ENCODE measurements at regions not wholly inside any gene's neighbourhood (a gene's known extent, or its start where the extent isn't known, plus 50 kb on each side); places are given as distances from the start of the nearest gene placed in this dataset.

DNA sequence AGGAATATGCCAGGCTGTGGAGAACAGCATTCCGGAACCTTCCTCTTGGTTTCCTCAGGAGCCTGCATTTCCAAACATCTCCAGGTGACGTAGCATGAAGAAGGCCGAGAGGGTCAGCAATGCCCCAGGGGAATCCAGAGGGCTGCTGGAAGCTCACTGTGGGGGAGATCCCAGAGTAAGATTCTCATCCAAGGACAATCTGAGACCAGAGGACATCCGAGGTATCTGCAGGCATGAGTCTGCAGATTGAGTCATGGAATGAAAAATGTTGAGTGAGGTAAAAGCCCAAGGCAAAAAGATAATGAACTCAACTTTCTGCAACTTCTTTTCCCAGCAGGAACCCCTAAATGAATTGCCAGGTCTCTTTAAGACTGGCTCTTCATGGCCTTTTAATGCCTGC lies 73.5 kb downstream of the KIF4B start:
- no peaks in the 10 kb centered on the region for H3K9me3 ChIP-seq (ENCODE audit: insufficient read depth, low read depth)
- ChIA-PET CTCF (no interaction called here), POLR2A (ENCODE audit: unreplicated experiment) (no interaction called here)
- no peaks in the 10 kb centered on the region for H4K20me1 ChIP-seq (ENCODE audit: insufficient read depth)
- H2AFZ ChIP-seq: no peak overlapping the region
- no peaks in the 10 kb centered on the region for H3F3A ChIP-seq (ENCODE audit: insufficient read depth, low read depth)
- no peak for TF ChIP-seq EZH2 (IDR thresholded peaks at IDR 0.05; ENCODE audit: low read depth)
- TF ChIP-seq, protein P1, sequence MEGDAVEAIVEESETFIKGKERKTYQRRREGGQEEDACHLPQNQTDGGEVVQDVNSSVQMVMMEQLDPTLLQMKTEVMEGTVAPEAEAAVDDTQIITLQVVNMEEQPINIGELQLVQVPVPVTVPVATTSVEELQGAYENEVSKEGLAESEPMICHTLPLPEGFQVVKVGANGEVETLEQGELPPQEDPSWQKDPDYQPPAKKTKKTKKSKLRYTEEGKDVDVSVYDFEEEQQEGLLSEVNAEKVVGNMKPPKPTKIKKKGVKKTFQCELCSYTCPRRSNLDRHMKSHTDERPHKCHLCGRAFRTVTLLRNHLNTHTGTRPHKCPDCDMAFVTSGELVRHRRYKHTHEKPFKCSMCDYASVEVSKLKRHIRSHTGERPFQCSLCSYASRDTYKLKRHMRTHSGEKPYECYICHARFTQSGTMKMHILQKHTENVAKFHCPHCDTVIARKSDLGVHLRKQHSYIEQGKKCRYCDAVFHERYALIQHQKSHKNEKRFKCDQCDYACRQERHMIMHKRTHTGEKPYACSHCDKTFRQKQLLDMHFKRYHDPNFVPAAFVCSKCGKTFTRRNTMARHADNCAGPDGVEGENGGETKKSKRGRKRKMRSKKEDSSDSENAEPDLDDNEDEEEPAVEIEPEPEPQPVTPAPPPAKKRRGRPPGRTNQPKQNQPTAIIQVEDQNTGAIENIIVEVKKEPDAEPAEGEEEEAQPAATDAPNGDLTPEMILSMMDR (conservative IDR thresholded peaks at IDR 0.05): no peak
- DNase-seq: no peak
- no peaks in the 10 kb centered on the region for H3K79me2 ChIP-seq (ENCODE audit: low read depth)
- no peak overlapping the region for H3K27ac ChIP-seq
- H3K9me2 ChIP-seq (ENCODE audit: insufficient read depth): no peaks in the 10 kb centered on the region
- intact Hi-C loops (cut with micrococcal nuclease; ENCODE audit: unreplicated experiment): no loop called here
- no peaks in the 10 kb centered on the region for H3K36me3 ChIP-seq (ENCODE audit: low read depth)
- no TSS peak for BruUV-seq (replicated peaks)
- H3K27me3 ChIP-seq (ENCODE audit: insufficient read depth, low read depth): no peaks in the 10 kb centered on the region
- no peak overlapping the region for H3K4me2 ChIP-seq
- H3K4me1 ChIP-seq (replicated peaks; ENCODE audit: insufficient read depth): no peaks in the 10 kb centered on the region
- no peak overlapping the region for H3K4me3 ChIP-seq

DNA sequence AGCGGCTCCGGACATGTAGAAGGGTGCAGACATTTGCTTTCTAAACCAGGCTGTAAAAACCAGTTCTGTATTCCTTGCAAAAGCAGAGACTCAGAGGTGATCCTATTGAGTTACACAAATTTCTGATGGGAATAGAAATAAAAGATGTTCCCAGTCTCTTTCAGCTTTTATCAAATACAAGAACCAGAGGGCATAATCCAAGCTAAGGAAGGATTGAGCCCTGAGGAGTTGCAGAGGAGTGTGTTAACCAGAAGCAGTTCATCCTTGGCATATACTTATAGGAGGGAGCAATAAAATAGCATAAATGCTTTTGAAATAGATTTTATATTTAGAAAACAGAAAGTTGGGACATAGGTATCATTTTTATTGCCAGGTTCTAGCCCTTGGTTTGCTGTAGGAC lies 75.3 kb downstream of the KIF4B start:
- Histone ChIP-seq H3F3A (ENCODE audit: insufficient read depth, low read depth) (no peaks in the 10 kb centered on the region), H3K79me2 (ENCODE audit: low read depth) (no peaks in the 10 kb centered on the region), H3K4me3 (no peak overlapping the region), H3K36me3 (ENCODE audit: low read depth) (no peaks in the 10 kb centered on the region), H2AFZ (no peak overlapping the region), H3K27me3 (ENCODE audit: insufficient read depth, low read depth) (no peaks in the 10 kb centered on the region), H3K9me3 (ENCODE audit: insufficient read depth, low read depth) (no peaks in the 10 kb centered on the region), H3K27ac (no peak overlapping the region), H3K9me2 (ENCODE audit: insufficient read depth) (no peaks in the 10 kb centered on the region), H3K4me1 (replicated peaks; ENCODE audit: insufficient read depth) (no peaks in the 10 kb centered on the region), H3K4me2 (no peak overlapping the region), H4K20me1 (ENCODE audit: insufficient read depth) (no peaks in the 10 kb centered on the region)
- no TSS peak for BruUV-seq (replicated peaks)
- no peak for DNase-seq
- CTCF ChIA-PET: no interaction called here
- intact Hi-C loops (cut with micrococcal nuclease; ENCODE audit: unreplicated experiment): no loop called here
- TF ChIP-seq EZH2 (IDR thresholded peaks at IDR 0.05; ENCODE audit: low read depth): no peak
- TF ChIP-seq, protein P1 (conservative IDR thresholded peaks at IDR 0.05): no peak
- POLR2A ChIA-PET (ENCODE audit: unreplicated experiment): no interaction called here

DNA sequence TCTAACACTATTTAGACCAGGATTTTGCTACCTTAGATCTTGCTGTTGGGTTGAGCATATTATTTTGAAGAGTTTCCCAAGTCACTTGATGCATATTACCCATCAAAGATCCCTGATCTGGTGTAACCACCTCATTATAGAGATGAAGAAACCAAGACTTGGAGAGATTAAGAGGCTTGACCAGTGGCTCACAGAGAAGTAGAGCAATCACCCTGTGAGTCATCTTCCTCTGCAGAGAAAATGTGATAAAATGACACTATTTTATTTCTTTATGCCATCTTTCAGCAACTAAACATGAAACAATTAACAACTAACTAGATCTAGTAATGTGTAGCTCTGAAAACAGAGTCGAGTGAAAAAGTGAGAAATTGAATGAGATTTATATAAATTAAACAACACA lies 76.1 kb downstream of the KIF4B start:
- Histone ChIP-seq H3K4me3 (no peak overlapping the region), H3F3A (ENCODE audit: insufficient read depth, low read depth) (no peaks in the 10 kb centered on the region), H3K9me3 (ENCODE audit: insufficient read depth, low read depth) (no peaks in the 10 kb centered on the region), H3K4me2 (no peak overlapping the region), H3K4me1 (replicated peaks; ENCODE audit: insufficient read depth) (no peaks in the 10 kb centered on the region), H3K36me3 (ENCODE audit: low read depth) (no peaks in the 10 kb centered on the region), H3K27ac (no peak overlapping the region), H3K27me3 (ENCODE audit: insufficient read depth, low read depth) (peaks cover under 1% of the 10 kb centered on the region; the same call in 1 of the 2 replicates), H3K9me2 (ENCODE audit: insufficient read depth) (no peaks in the 10 kb centered on the region), H4K20me1 (ENCODE audit: insufficient read depth) (no peaks in the 10 kb centered on the region), H2AFZ (no peak overlapping the region), H3K79me2 (ENCODE audit: low read depth) (no peaks in the 10 kb centered on the region)
- no peak for TF ChIP-seq EZH2 (IDR thresholded peaks at IDR 0.05; ENCODE audit: low read depth)
- TF ChIP-seq, protein P1 (conservative IDR thresholded peaks at IDR 0.05): no peak
- ChIA-PET POLR2A (ENCODE audit: unreplicated experiment) (no interaction called here), CTCF (no interaction called here)
- intact Hi-C loops (cut with micrococcal nuclease; ENCODE audit: unreplicated experiment): no loop called here
- DNase-seq: no peak
- no TSS peak for BruUV-seq (replicated peaks)

All from PC-9 (cell line).